ENCODE measurements at regions not wholly inside any gene's neighbourhood (a gene's known extent, or its start where the extent isn't known, plus 50 kb on each side); places are given as distances from the start of the nearest gene placed in this dataset.

DNA sequence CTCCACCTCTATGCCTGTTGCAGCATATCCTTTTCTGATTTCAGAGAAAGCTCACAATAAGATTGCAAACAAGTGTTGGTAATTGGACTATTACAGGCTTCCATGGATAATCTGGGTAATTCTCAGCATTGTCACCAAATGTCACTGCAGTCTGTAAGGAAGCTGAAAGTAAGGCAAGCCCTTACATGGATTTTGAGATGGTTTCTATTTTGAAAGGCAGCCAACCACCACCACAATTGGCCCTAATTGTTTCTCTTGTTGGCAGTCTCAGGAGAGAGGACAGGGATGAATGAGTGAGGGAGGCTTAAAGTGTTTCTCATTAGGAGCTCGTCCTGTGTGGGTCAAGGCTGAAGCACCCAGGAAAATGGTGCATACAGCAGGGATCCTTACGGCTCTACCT, 879.9 kb downstream of the TUSC7 start:
- peak; percentile 14 for TF ChIP-seq CTCF (IDR thresholded peaks at IDR 0.05; ENCODE audit: insufficient read depth, missing control alignments)
- no peak for DNase-seq (ENCODE audit: insufficient read length, low spot score)
- no peak for FAIRE-seq

- DNase-seq (ENCODE audit: insufficient read length, low spot score): no peak
- FAIRE-seq: no peak
- no peak for TF ChIP-seq CTCF (IDR thresholded peaks at IDR 0.05; ENCODE audit: insufficient read depth, missing control alignments)
These were observed 886.0 kb downstream of the TUSC7 start for GRCh38 chr3:117595615-117596014.

DNA sequence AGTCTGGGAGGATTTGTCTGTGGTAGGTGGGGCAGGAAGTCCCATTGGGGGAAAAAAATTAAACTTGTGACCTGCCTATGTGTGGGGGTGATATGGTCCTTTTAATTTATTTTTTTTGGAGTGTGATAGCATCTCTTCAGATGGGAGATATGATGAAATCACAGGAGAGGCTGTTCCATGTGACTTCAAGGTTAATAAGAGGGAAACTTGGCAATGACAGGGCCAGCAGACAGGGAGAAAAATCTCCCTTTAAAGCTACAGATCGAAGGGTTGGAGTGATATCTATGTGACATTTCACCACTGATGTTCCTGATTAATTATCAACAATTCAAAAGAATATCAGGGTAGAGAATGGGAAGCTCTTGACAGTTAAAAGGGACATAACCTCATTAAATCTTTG, 886.9 kb downstream of the TUSC7 start:
- FAIRE-seq (no peak), DNase-seq (ENCODE audit: insufficient read length, low spot score) (no peak)
- TF ChIP-seq CTCF (IDR thresholded peaks at IDR 0.05; ENCODE audit: insufficient read depth, missing control alignments): no peak

DNA sequence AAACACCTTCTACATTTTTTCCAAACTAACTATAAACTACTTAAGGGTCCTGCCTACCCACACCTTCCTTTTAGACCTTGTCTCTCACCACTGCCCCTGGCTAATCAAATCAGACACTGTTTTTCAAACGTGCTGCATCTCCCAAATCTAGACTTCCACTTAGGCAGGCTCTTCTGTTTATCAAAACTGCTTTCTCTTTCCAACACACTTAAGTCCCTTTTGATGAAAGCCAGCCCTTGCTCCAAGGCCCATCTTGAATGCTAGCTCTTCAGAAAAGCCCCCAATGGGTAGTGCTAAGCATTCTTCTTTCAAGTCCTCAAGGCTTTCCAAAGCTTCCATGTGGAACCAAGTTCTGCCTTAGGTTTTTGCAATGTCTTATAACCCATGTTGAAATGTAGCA, 888.3 kb downstream of the TUSC7 start:
- FAIRE-seq: no peak
- no peak for DNase-seq (ENCODE audit: insufficient read length, low spot score)
- TF ChIP-seq CTCF (IDR thresholded peaks at IDR 0.05; ENCODE audit: insufficient read depth, missing control alignments): no peak

- DNase-seq (ENCODE audit: insufficient read length, low spot score): no peak
- FAIRE-seq: no peak
These were observed 890.5 kb downstream of the TUSC7 start for GRCh38 chr3:117600112-117600511.

DNA sequence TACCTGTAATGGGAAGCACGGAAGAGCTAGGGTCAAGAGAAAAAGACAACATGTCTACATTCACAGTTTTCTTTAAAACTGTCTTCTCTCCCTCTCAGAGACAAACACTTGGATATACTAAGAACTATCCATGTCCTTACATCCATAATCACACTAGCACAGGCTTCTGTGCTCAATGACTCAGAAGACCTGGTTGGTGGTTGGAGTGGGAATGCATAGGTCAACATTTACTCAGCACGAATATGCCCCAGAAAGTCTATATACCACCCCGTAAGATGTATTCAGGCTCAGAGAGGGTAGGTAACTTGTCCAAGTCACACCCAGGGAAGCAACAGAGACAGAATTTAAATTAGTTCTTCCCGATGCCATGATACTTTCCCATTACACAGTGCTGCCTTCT, 891.1 kb downstream of the TUSC7 start:
- FAIRE-seq (no peak), DNase-seq (ENCODE audit: insufficient read length, low spot score) (no peak)
- no peak for TF ChIP-seq CTCF (IDR thresholded peaks at IDR 0.05; ENCODE audit: insufficient read depth, missing control alignments)

More at GRCh38 chr3:117600112-117600511, 890.5 kb downstream of the TUSC7 start:
- TF ChIP-seq CTCF (IDR thresholded peaks at IDR 0.05; ENCODE audit: insufficient read depth, missing control alignments): no peak

GRCh38 chr3:117602058-117602644, 892.6 kb downstream of the TUSC7 start:
- no peak for DNase-seq (ENCODE audit: insufficient read length, low spot score)
- TF ChIP-seq CTCF (IDR thresholded peaks at IDR 0.05; ENCODE audit: insufficient read depth, missing control alignments): no peak
- peak; percentile 61 for FAIRE-seq
